ENCODE measurements at regions not wholly inside any gene's neighbourhood (a gene's known extent, or its start where the extent isn't known, plus 50 kb on each side); places are given as distances from the start of the nearest gene placed in this dataset.

GRCh38 chr1:172801771-172802322, 142.9 kb downstream of the FASLG start:
- no peak for DNase-seq
- Histone ChIP-seq H3K27ac (ENCODE audit: low read depth in 1 of 2, low read length in 2 of 2) (no peak overlapping the region), H3K27me3 (ENCODE audit: control insufficient read depth in 1 of 2, insufficient read depth in 2 of 2, low read length in 1 of 2) (no peaks in the 10 kb centered on the region), H3K4me3 (ENCODE audit: low read length in 2 of 2) (no peak overlapping the region), H3K4me1 (ENCODE audit: control insufficient read depth in 1 of 2, insufficient read depth in 2 of 2, low read length in 2 of 2) (no peaks in the 10 kb centered on the region), H3K9me3 (ENCODE audit: control insufficient read depth, low read length) (peaks cover 1% of the 10 kb centered on the region), H3K36me3 (ENCODE audit: control insufficient read depth in 1 of 2, insufficient read depth in 2 of 2, low read length in 1 of 2) (no peaks in the 10 kb centered on the region)
- intact Hi-C loops (cut with DNase I), result no loop called here
- ATAC-seq (ENCODE audit: low FRiP score), result no peak
- 82 to 84% methylated on average over 1 of the region's 1 CpG for WGBS, 2 donors

GRCh38 chr1:172809750-172810149, 150.8 kb downstream of the FASLG start:
- WGBS, 2 donors, result 89 to 92% methylated on average over 1 of the region's 1 CpG
- intact Hi-C loops (cut with DNase I), result no loop called here
- ATAC-seq (ENCODE audit: low FRiP score) (no peak), DNase-seq (no peak)
- Histone ChIP-seq H3K36me3 (ENCODE audit: control insufficient read depth in 1 of 2, insufficient read depth in 2 of 2, low read length in 1 of 2) (no peaks in the 10 kb centered on the region), H3K27ac (ENCODE audit: low read depth in 1 of 2, low read length in 2 of 2) (no peak overlapping the region), H3K4me3 (ENCODE audit: low read length in 2 of 2) (no peak overlapping the region), H3K27me3 (ENCODE audit: control insufficient read depth in 1 of 2, insufficient read depth in 2 of 2, low read length in 1 of 2) (no peaks in the 10 kb centered on the region), H3K9me3 (ENCODE audit: control insufficient read depth, low read length) (no peaks in the 10 kb centered on the region), H3K4me1 (ENCODE audit: control insufficient read depth in 1 of 2, insufficient read depth in 2 of 2, low read length in 2 of 2) (no peaks in the 10 kb centered on the region)

- Histone ChIP-seq H3K4me1 (ENCODE audit: control insufficient read depth in 1 of 2, insufficient read depth in 2 of 2, low read length in 2 of 2) (no peaks in the 10 kb centered on the region), H3K36me3 (ENCODE audit: control insufficient read depth in 1 of 2, insufficient read depth in 2 of 2, low read length in 1 of 2) (no peaks in the 10 kb centered on the region), H3K9me3 (ENCODE audit: control insufficient read depth, low read length) (no peaks in the 10 kb centered on the region), H3K27ac (ENCODE audit: low read depth in 1 of 2, low read length in 2 of 2) (no peak overlapping the region), H3K4me3 (ENCODE audit: low read length in 2 of 2) (no peak overlapping the region), H3K27me3 (ENCODE audit: control insufficient read depth in 1 of 2, insufficient read depth in 2 of 2, low read length in 1 of 2) (no peaks in the 10 kb centered on the region)
- ATAC-seq (ENCODE audit: low FRiP score) (no peak), DNase-seq (no peak)
- intact Hi-C loops (cut with DNase I), result no loop called here
These were observed 151.7 kb downstream of the FASLG start for GRCh38 chr1:172810480-172811175.

- Histone ChIP-seq H3K27me3 (ENCODE audit: control insufficient read depth in 1 of 2, insufficient read depth in 2 of 2, low read length in 1 of 2) (no peaks in the 10 kb centered on the region), H3K27ac (ENCODE audit: low read depth in 1 of 2, low read length in 2 of 2) (no peak overlapping the region), H3K4me1 (ENCODE audit: control insufficient read depth in 1 of 2, insufficient read depth in 2 of 2, low read length in 2 of 2) (no peaks in the 10 kb centered on the region), H3K9me3 (ENCODE audit: control insufficient read depth, low read length) (no peaks in the 10 kb centered on the region), H3K4me3 (ENCODE audit: low read length in 2 of 2) (no peak overlapping the region), H3K36me3 (ENCODE audit: control insufficient read depth in 1 of 2, insufficient read depth in 2 of 2, low read length in 1 of 2) (no peaks in the 10 kb centered on the region)
- no peak for ATAC-seq (ENCODE audit: low FRiP score)
- intact Hi-C loops (cut with DNase I), result no loop called here
- DNase-seq, result no peak
These were observed 152.8 kb downstream of the FASLG start for GRCh38 chr1:172811694-172812093.

- no peak overlapping the region for H3K27ac ChIP-seq (ENCODE audit: low read depth in 1 of 2, low read length in 2 of 2)
- intact Hi-C loops (cut with DNase I), result no loop called here
These were observed 153.2 kb downstream of the FASLG start for GRCh38 chr1:172812118-172812517.

GRCh38 chr1:172813330-172813729, 154.4 kb downstream of the FASLG start:
- intact Hi-C loops (cut with DNase I), result no loop called here
- ATAC-seq (ENCODE audit: low FRiP score), result no peak

More at GRCh38 chr1:172812118-172812517, 153.2 kb downstream of the FASLG start:
- no peak for DNase-seq
- Histone ChIP-seq H3K27me3 (ENCODE audit: control insufficient read depth in 1 of 2, insufficient read depth in 2 of 2, low read length in 1 of 2) (no peaks in the 10 kb centered on the region), H3K4me1 (ENCODE audit: control insufficient read depth in 1 of 2, insufficient read depth in 2 of 2, low read length in 2 of 2) (no peaks in the 10 kb centered on the region), H3K4me3 (ENCODE audit: low read length in 2 of 2) (no peak overlapping the region), H3K9me3 (ENCODE audit: control insufficient read depth, low read length) (no peaks in the 10 kb centered on the region), H3K36me3 (ENCODE audit: control insufficient read depth in 1 of 2, insufficient read depth in 2 of 2, low read length in 1 of 2) (no peaks in the 10 kb centered on the region)
- no peak for ATAC-seq (ENCODE audit: low FRiP score)

GRCh38 chr1:172814428-172814827, 155.5 kb downstream of the FASLG start:
- H3K4me3 ChIP-seq (ENCODE audit: low read length in 2 of 2), result no peak overlapping the region
- H3K27me3 ChIP-seq (ENCODE audit: control insufficient read depth in 1 of 2, insufficient read depth in 2 of 2, low read length in 1 of 2), result no peaks in the 10 kb centered on the region
- ATAC-seq (ENCODE audit: low FRiP score) (no peak), DNase-seq (no peak)
- intact Hi-C loops (cut with DNase I), result no loop called here
- H3K4me1 ChIP-seq (ENCODE audit: control insufficient read depth in 1 of 2, insufficient read depth in 2 of 2, low read length in 2 of 2), result peaks cover 0 to 2% of the 10 kb centered on the region in 2 donors
- no peak overlapping the region for H3K27ac ChIP-seq (ENCODE audit: low read depth in 1 of 2, low read length in 2 of 2)
- H3K9me3 ChIP-seq (ENCODE audit: control insufficient read depth, low read length), result no peaks in the 10 kb centered on the region
- 91 to 94% methylated on average over 2 of the region's 2 CpGs for WGBS, 2 donors
- no peaks in the 10 kb centered on the region for H3K36me3 ChIP-seq (ENCODE audit: control insufficient read depth in 1 of 2, insufficient read depth in 2 of 2, low read length in 1 of 2)

More at GRCh38 chr1:172813330-172813729, 154.4 kb downstream of the FASLG start:
- H3K4me3 ChIP-seq (ENCODE audit: low read length in 2 of 2), result no peak overlapping the region
- H3K27ac ChIP-seq (ENCODE audit: low read depth in 1 of 2, low read length in 2 of 2), result no peak overlapping the region
- H3K9me3 ChIP-seq (ENCODE audit: control insufficient read depth, low read length), result no peaks in the 10 kb centered on the region
- 53 to 65% methylated on average over 2 of the region's 2 CpGs for WGBS, 2 donors
- no peaks in the 10 kb centered on the region for H3K36me3 ChIP-seq (ENCODE audit: control insufficient read depth in 1 of 2, insufficient read depth in 2 of 2, low read length in 1 of 2)
- H3K4me1 ChIP-seq (ENCODE audit: control insufficient read depth in 1 of 2, insufficient read depth in 2 of 2, low read length in 2 of 2), result peaks cover 0 to 2% of the 10 kb centered on the region in 2 donors
- H3K27me3 ChIP-seq (ENCODE audit: control insufficient read depth in 1 of 2, insufficient read depth in 2 of 2, low read length in 1 of 2), result no peaks in the 10 kb centered on the region
- DNase-seq, result no peak

GRCh38 chr1:172815740-172816139, 156.8 kb downstream of the FASLG start:
- Histone ChIP-seq H3K27ac (ENCODE audit: low read depth in 1 of 2, low read length in 2 of 2) (no peak overlapping the region), H3K36me3 (ENCODE audit: control insufficient read depth in 1 of 2, insufficient read depth in 2 of 2, low read length in 1 of 2) (no peaks in the 10 kb centered on the region), H3K27me3 (ENCODE audit: control insufficient read depth in 1 of 2, insufficient read depth in 2 of 2, low read length in 1 of 2) (no peaks in the 10 kb centered on the region), H3K4me1 (ENCODE audit: control insufficient read depth in 1 of 2, insufficient read depth in 2 of 2, low read length in 2 of 2) (peaks cover 0 to 2% of the 10 kb centered on the region in 2 donors), H3K9me3 (ENCODE audit: control insufficient read depth, low read length) (no peaks in the 10 kb centered on the region), H3K4me3 (ENCODE audit: low read length in 2 of 2) (no peak overlapping the region)
- intact Hi-C loops (cut with DNase I), result no loop called here
- ATAC-seq (ENCODE audit: low FRiP score) (no peak), DNase-seq (no peak)

GRCh38 chr1:172818841-172819527, 160.1 kb downstream of the FASLG start:
- peaks cover 0 to 2% of the 10 kb centered on the region in 2 donors for H3K4me1 ChIP-seq (ENCODE audit: control insufficient read depth in 1 of 2, insufficient read depth in 2 of 2, low read length in 2 of 2)
- 31 to 34% methylated on average over 6 of the region's 6 CpGs for WGBS, 2 donors
- ATAC-seq (ENCODE audit: low FRiP score), result no peak
- no peaks in the 10 kb centered on the region for H3K36me3 ChIP-seq (ENCODE audit: control insufficient read depth in 1 of 2, insufficient read depth in 2 of 2, low read length in 1 of 2)
- peak in 1 of 2 donors; percentile 49 for DNase-seq
- no peak overlapping the region for H3K4me3 ChIP-seq (ENCODE audit: low read length in 2 of 2)
- intact Hi-C loops (cut with DNase I), result no loop called here
- H3K27me3 ChIP-seq (ENCODE audit: control insufficient read depth in 1 of 2, insufficient read depth in 2 of 2, low read length in 1 of 2), result no peaks in the 10 kb centered on the region
- H3K27ac ChIP-seq (ENCODE audit: low read depth in 1 of 2, low read length in 2 of 2), result no peak overlapping the region
- no peaks in the 10 kb centered on the region for H3K9me3 ChIP-seq (ENCODE audit: control insufficient read depth, low read length)
